CD4-positive, alpha-beta T cell (primary cell): ENCODE measurements at regions not wholly inside any gene's neighbourhood (a gene's known extent, or its start where the extent isn't known, plus 50 kb on each side); places are given as distances from the start of the nearest gene placed in this dataset.

Source experiments
- ATAC-seq: fragments of 200-7000 bp; cut with Tn5 transposase; one replicate; pipeline ENCODE4 v1.10.0; 2022; ENCODE audit warnings: mild to moderate bottlenecking; ENCODE audit not compliant: poor library complexity
- CTCF ChIA-PET: fragments of 350-600 bp; sonication (Branson Sonifier 250); formaldehyde crosslinking; loops from one replicate; lab custom pipeline; 2021; ENCODE audit warnings: antibody characterized with exemption, inconsistent platforms; lab: Charles Lee
- POLR2A ChIA-PET: fragments of 350-600 bp; sonication (Branson Sonifier 250); formaldehyde crosslinking; loops from one replicate; lab custom pipeline; 2021; ENCODE audit warnings: antibody characterized with exemption, inconsistent platforms; lab: Charles Lee
- DNase-seq, 14 experiments: peaks; one replicate each; pipeline ENCODE4 v3.0.0-alpha.2; 2013 to 2020; ENCODE audit warnings: mixed read lengths in 2 of 14
- H3K27ac ChIP-seq, 2 donors: one replicate each; pipeline versions ENCODE4 v1.5.1 to v1.7.0; 2013; ENCODE audit warnings: low read length in 2 of 2, low read depth in 1 of 2, mild to moderate bottlenecking in 1 of 2
- H3K27me3 ChIP-seq, 2 experiments: 1 replicate in 1 of 2; 2 replicates in 1 of 2; pipeline versions ENCODE4 v1.6.1 to v1.7.0; 2013; ENCODE audit warnings: low read length in 2 of 2, control low read depth in 1 of 2, mild to moderate bottlenecking in 1 of 2, moderate library complexity in 1 of 2; ENCODE audit not compliant: insufficient read depth in 2 of 2, control insufficient read depth in 1 of 2
- H3K36me3 ChIP-seq: one replicate; pipeline ENCODE4 v1.6.1; 2013; ENCODE audit warnings: low read length, control low read depth; ENCODE audit not compliant: insufficient read depth
- H3K4me1 ChIP-seq: one replicate; pipeline ENCODE4 v1.6.1; 2013; ENCODE audit warnings: low read length, control low read depth; ENCODE audit not compliant: insufficient read depth
- H3K4me3 ChIP-seq: one replicate; pipeline ENCODE4 v1.5.1; 2013; ENCODE audit warnings: mild to moderate bottlenecking, low read length, moderate library complexity
- H3K9me3 ChIP-seq, 2 experiments: 1 replicate in 1 of 2; 2 replicates in 1 of 2; pipeline versions ENCODE4 v1.6.1 to v1.7.0; 2013; ENCODE audit warnings: low read length in 2 of 2, mild to moderate bottlenecking in 2 of 2, control low read depth in 1 of 2, moderate library complexity in 1 of 2; ENCODE audit not compliant: control insufficient read depth in 1 of 2, insufficient read depth in 1 of 2
- H3K27ac Mint-ChIP-seq: one replicate; pipeline ENCODE4 v1.8.0; 2020; ENCODE audit warnings: mixed read lengths
- H3K27me3 Mint-ChIP-seq: one replicate; pipeline ENCODE4 v1.8.0; 2021; ENCODE audit warnings: mixed read lengths
- H3K36me3 Mint-ChIP-seq: one replicate; pipeline ENCODE4 v1.8.0; 2021; ENCODE audit warnings: low read depth, mixed read lengths
- H3K4me1 Mint-ChIP-seq: one replicate; pipeline ENCODE4 v1.8.0; 2021; ENCODE audit warnings: low read depth, mixed read lengths
- H3K4me3 Mint-ChIP-seq: one replicate; pipeline ENCODE4 v1.8.0; 2020; ENCODE audit warnings: mild to moderate bottlenecking, mixed read lengths
- H3K9me3 Mint-ChIP-seq: one replicate; pipeline ENCODE4 v1.8.0; 2020; ENCODE audit warnings: mixed read lengths
- intact Hi-C, 2 experiments: fragments of 100-400 bp; cut with DNase I in 1 of 2; cut with micrococcal nuclease in 1 of 2; formaldehyde crosslinking; loops; one replicate each; pipeline versions ENCODE4 v1.15.1 to v1.9.0; 2023 to 2025; cut with DNase I, micrococcal nuclease
- TF ChIP-seq, protein P1 (sequence below): fragments of 200-600 bp; IDR thresholded peaks from one replicate; pipeline ENCODE4 v1.8.0; 2022; ENCODE audit warnings: antibody characterized with exemption, mild to moderate bottlenecking

DNA sequence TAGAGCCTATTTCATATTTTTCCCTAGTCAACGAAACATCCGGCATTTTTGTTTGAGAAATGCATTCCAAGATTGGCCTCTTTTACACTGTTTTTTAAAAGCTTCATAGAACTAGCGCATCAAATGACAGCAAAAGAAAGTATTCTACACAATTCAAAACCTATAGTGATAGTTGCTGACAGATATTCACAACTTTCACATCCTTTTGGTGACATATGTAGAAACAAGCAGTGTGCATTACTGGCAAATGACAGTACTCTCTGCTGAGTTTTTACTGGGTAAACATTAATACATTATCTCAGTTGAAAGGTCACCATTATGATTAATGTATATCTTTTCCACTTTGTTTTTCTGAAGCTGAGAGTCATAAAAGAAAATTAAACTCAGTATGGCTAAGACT, 135.4 kb upstream of the RGS18 start:
- Mint-ChIP-seq H3K27ac (no peak overlapping the region), H3K4me1 (no peaks in the 10 kb centered on the region), H3K27me3 (no peaks in the 10 kb centered on the region), H3K4me3 (no peak overlapping the region), H3K9me3 (peaks cover 16% of the 10 kb centered on the region), H3K36me3 (no peaks in the 10 kb centered on the region)
- Histone ChIP-seq H3K27me3 (no peaks in the 10 kb centered on the region), H3K36me3 (no peaks in the 10 kb centered on the region), H3K9me3 (peaks cover 3 to 4% of the 10 kb centered on the region in 2 experiments), H3K4me3 (no peak overlapping the region), H3K4me1 (no peaks in the 10 kb centered on the region), H3K27ac (no peak overlapping the region)
- ATAC-seq (no peak), DNase-seq (no peak)
- intact Hi-C loops, result no loop called here
- ChIA-PET POLR2A (no interaction called here), CTCF (no interaction called here)
- TF ChIP-seq, protein P1, sequence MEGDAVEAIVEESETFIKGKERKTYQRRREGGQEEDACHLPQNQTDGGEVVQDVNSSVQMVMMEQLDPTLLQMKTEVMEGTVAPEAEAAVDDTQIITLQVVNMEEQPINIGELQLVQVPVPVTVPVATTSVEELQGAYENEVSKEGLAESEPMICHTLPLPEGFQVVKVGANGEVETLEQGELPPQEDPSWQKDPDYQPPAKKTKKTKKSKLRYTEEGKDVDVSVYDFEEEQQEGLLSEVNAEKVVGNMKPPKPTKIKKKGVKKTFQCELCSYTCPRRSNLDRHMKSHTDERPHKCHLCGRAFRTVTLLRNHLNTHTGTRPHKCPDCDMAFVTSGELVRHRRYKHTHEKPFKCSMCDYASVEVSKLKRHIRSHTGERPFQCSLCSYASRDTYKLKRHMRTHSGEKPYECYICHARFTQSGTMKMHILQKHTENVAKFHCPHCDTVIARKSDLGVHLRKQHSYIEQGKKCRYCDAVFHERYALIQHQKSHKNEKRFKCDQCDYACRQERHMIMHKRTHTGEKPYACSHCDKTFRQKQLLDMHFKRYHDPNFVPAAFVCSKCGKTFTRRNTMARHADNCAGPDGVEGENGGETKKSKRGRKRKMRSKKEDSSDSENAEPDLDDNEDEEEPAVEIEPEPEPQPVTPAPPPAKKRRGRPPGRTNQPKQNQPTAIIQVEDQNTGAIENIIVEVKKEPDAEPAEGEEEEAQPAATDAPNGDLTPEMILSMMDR, result no peak

DNA sequence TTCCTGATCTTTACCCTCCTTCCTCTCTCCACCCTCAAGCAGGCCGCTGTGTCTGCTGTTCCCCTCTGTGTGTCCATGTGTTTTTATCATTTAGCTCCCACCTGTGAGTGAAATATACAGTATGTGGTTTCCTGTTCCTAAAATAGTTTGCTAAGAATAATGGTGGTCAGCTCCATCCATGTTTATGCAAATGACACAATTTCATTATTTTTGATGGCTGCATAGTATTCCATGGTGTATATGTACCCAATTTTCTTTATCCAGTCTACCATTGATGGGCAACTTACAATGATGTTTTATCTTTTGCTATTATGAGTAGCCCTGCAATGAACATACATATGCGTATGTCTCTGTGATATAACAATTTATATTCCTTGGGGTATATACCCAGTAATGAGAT, 133.4 kb upstream of the RGS18 start:
- H3K27ac Mint-ChIP-seq, result no peak overlapping the region
- ChIA-PET CTCF (no interaction called here), POLR2A (no interaction called here)
- peaks cover 3 to 4% of the 10 kb centered on the region in 2 experiments for H3K9me3 ChIP-seq
- H3K9me3 Mint-ChIP-seq, result peaks cover 16% of the 10 kb centered on the region
- no peaks in the 10 kb centered on the region for H3K36me3 ChIP-seq
- ATAC-seq (no peak), DNase-seq (no peak)
- H3K27ac ChIP-seq, result no peak overlapping the region
- H3K27me3 Mint-ChIP-seq, result no peaks in the 10 kb centered on the region
- no peak overlapping the region for H3K4me3 Mint-ChIP-seq
- intact Hi-C loops, result no loop called here
- H3K27me3 ChIP-seq, result no peaks in the 10 kb centered on the region
- TF ChIP-seq, protein P1, result no peak
- no peaks in the 10 kb centered on the region for H3K4me1 ChIP-seq
- no peak overlapping the region for H3K4me3 ChIP-seq
- H3K36me3 Mint-ChIP-seq, result no peaks in the 10 kb centered on the region
- no peaks in the 10 kb centered on the region for H3K4me1 Mint-ChIP-seq

DNA sequence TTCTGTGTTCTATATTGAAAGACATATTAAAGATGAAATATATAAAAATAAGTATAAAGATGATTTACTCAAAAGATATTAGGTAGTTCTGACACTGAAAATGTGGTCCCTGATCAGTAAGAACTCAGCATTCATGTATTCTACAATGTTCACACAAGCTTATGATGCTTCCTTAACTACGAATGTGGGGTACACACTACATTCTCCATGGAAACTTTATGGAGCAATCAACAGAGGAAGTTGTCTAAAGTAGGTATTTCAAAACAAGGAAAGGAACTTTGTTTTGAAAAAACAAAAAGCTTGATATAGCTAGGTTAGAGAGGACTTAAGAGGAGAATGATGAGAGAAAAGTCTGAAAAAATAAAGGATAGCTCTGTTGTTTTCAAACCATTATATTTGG, 119.7 kb upstream of the RGS18 start:
- Histone ChIP-seq H3K27me3 (no peaks in the 10 kb centered on the region), H3K4me3 (no peak overlapping the region), H3K9me3 (no peaks in the 10 kb centered on the region), H3K36me3 (no peaks in the 10 kb centered on the region), H3K27ac (no peak overlapping the region), H3K4me1 (no peaks in the 10 kb centered on the region)
- H3K9me3 Mint-ChIP-seq, result peaks cover 2% of the 10 kb centered on the region
- no peaks in the 10 kb centered on the region for H3K36me3 Mint-ChIP-seq
- ChIA-PET POLR2A (no interaction called here), CTCF (no interaction called here)
- H3K27ac Mint-ChIP-seq, result no peak overlapping the region
- intact Hi-C loops, result no loop called here
- TF ChIP-seq, protein P1, result no peak
- H3K4me1 Mint-ChIP-seq, result no peaks in the 10 kb centered on the region
- H3K27me3 Mint-ChIP-seq, result no peaks in the 10 kb centered on the region
- no peak for DNase-seq
- ATAC-seq, result no peak
- no peak overlapping the region for H3K4me3 Mint-ChIP-seq
